Endothelial cell of umbilical vein (primary cell): ENCODE measurements at regions not wholly inside any gene's neighbourhood (a gene's known extent, or its start where the extent isn't known, plus 50 kb on each side); places are given as distances from the start of the nearest gene placed in this dataset.

Experiments used
- BruUV-seq: library from RNA; stranded (reverse); fragments of 400-500 nt; replicated peaks from 2 replicates; lab custom pipeline; 2021; lab: Mats Ljungman, UMichigan
- CTCF ChIA-PET: fragments of 300-600, 350-600 bp; sonication (Branson Sonifier 250); formaldehyde crosslinking; loops from one replicate; lab custom pipeline; 2021; ENCODE audit warnings: antibody characterized with exemption, inconsistent platforms; lab: Charles Lee
- POLR2A ChIA-PET: fragments of 300-600, 350-600 bp; sonication (Branson Sonifier 250); formaldehyde crosslinking; loops from one replicate; lab custom pipeline; 2021; ENCODE audit warnings: antibody characterized with exemption, inconsistent platforms; lab: Charles Lee
- DNase-seq: peaks from one replicate; pipeline ENCODE4 v3.0.0-alpha.2; 2011; ENCODE audit warnings: low read depth, low spot score
- FAIRE-seq: peaks from 2 replicates; lab custom pipeline; 2011; peaks lifted over from hg19 to GRCh38; lab: Jason Lieb, UNC
- H2AFZ ChIP-seq: 2 replicates; pipeline ENCODE4 v1.6.0; 2012; ENCODE audit warnings: low read depth, low read length, control low read depth, inconsistent platforms
- H3K27ac ChIP-seq: 2 replicates; pipeline ENCODE4 v1.5.1; 2011; ENCODE audit warnings: low read depth, mild to moderate bottlenecking, control low read depth, low read length, moderate library complexity; ENCODE audit not compliant: insufficient read depth
- H3K27me3 ChIP-seq, 2 experiments: 2 replicates each; pipeline versions ENCODE4 v1.6.0 to v1.6.1; 2011; ENCODE audit warnings: low read length in 2 of 2, mixed read lengths in 1 of 2; ENCODE audit not compliant: control insufficient read depth in 2 of 2, insufficient read depth in 2 of 2
- H3K36me3 ChIP-seq, 2 experiments: 2 replicates in 1 of 2; 3 replicates in 1 of 2; pipeline ENCODE4 v1.5.1; 2011; ENCODE audit warnings: low read length in 2 of 2, mild to moderate bottlenecking in 1 of 2, moderate library complexity in 1 of 2; ENCODE audit not compliant: control insufficient read depth in 2 of 2, insufficient read depth in 2 of 2; ENCODE audit errors: extremely low read depth in 1 of 2
- H3K4me1 ChIP-seq: 3 replicates; pipeline ENCODE4 v1.5.1; 2011; ENCODE audit warnings: mild to moderate bottlenecking, low read length; ENCODE audit not compliant: control insufficient read depth, insufficient read depth; ENCODE audit errors: extremely low read depth
- H3K4me2 ChIP-seq: 2 replicates; pipeline ENCODE4 v1.6.1; 2011; ENCODE audit warnings: low read length, control low read depth, mixed read lengths; ENCODE audit not compliant: insufficient read depth
- H3K4me3 ChIP-seq, 3 experiments: fragments of 200-600 bp in 1 of 3; sonication (generic), shearing (Covaris generic) in 1 of 3; replicated peaks in 1 of 3; 2 replicates each; pipeline ENCODE4 v1.5.1; 2011 to 2016; ENCODE audit warnings: control low read depth in 3 of 3, low read length in 3 of 3, mild to moderate bottlenecking in 2 of 3, inconsistent platforms in 1 of 3, low read depth in 1 of 3, moderate library complexity in 1 of 3; ENCODE audit not compliant: insufficient read depth in 1 of 3
- H3K79me2 ChIP-seq: 2 replicates; pipeline ENCODE4 v1.6.0; 2012; ENCODE audit warnings: low read length, inconsistent platforms; ENCODE audit not compliant: control insufficient read depth, insufficient read depth
- H3K9ac ChIP-seq: replicated peaks from 2 replicates; pipeline ENCODE3; 2011; ENCODE audit warnings: low read length, control low read depth; ENCODE audit not compliant: insufficient read depth; ENCODE audit errors: extremely low read depth
- H3K9me1 ChIP-seq: replicated peaks from 3 replicates; pipeline ENCODE4 v1.6.0; 2011; ENCODE audit warnings: mild to moderate bottlenecking, low read length; ENCODE audit not compliant: control insufficient read depth, insufficient read depth; ENCODE audit errors: extremely low read depth
- H3K9me3 ChIP-seq: replicated peaks from 2 replicates; pipeline ENCODE4 v1.5.1; 2012; ENCODE audit warnings: low read length, inconsistent platforms; ENCODE audit not compliant: control insufficient read depth, insufficient read depth
- H4K20me1 ChIP-seq: replicated peaks from 2 replicates; pipeline ENCODE3; 2011; ENCODE audit warnings: mild to moderate bottlenecking, low read length; ENCODE audit not compliant: control insufficient read depth, insufficient read depth; ENCODE audit errors: extremely low read depth
- EZH2 ChIP-seq: IDR thresholded peaks from 2 replicates; pipeline ENCODE4 v1.6.1; 2012; ENCODE audit warnings: borderline replicate concordance, low read depth, mild to moderate bottlenecking, moderate library complexity, low read length, inconsistent platforms; ENCODE audit not compliant: severe bottlenecking
- FOS ChIP-seq: IDR thresholded peaks from 2 replicates; pipeline ENCODE4 v1.6.1; 2011; ENCODE audit warnings: mild to moderate bottlenecking, low read length, moderate library complexity, borderline replicate concordance; ENCODE audit not compliant: insufficient read depth
- GATA2 ChIP-seq: IDR thresholded peaks from 2 replicates; pipeline ENCODE4 v1.7.0; 2011; ENCODE audit warnings: low read depth, mild to moderate bottlenecking, moderate library complexity, mixed read lengths, low read length; ENCODE audit not compliant: insufficient read length, insufficient read depth
- JUN ChIP-seq: IDR thresholded peaks from 2 replicates; pipeline ENCODE4 v1.6.1; 2011; ENCODE audit warnings: borderline replicate concordance, low read depth; ENCODE audit not compliant: insufficient read length, insufficient read depth
- MYC ChIP-seq: IDR thresholded peaks from one replicate; pipeline ENCODE4 v1.6.1; 2011; ENCODE audit warnings: mild to moderate bottlenecking, low read depth, low read length
- POLR2A ChIP-seq: IDR thresholded peaks from 2 replicates; pipeline ENCODE4 v1.6.1; 2012; ENCODE audit warnings: low read depth, mild to moderate bottlenecking, control low read depth, low read length
- POLR2AphosphoS5 ChIP-seq: IDR thresholded peaks from 2 replicates; pipeline ENCODE4 v1.6.1; 2012; ENCODE audit warnings: low read depth, mild to moderate bottlenecking, control low read depth, low read length, moderate library complexity; ENCODE audit not compliant: insufficient read depth
- dilution Hi-C: fragments of 300-500 bp; cut with MboI; formaldehyde crosslinking; loops from one replicate; pipeline ENCODE4 v1.15.0; 2019; ENCODE audit warnings: low sequenced_read_pairs; ENCODE audit not compliant: extremely low pct_ligation_motif_present
- intact Hi-C: fragments of 100-400 bp; cut with micrococcal nuclease; formaldehyde crosslinking; loops from one replicate; pipeline ENCODE4 v1.10.0; 2022
- TF ChIP-seq, protein P1 (sequence below): IDR thresholded peaks from 2 replicates; pipeline ENCODE4 v1.6.1; 2011; ENCODE audit not compliant: insufficient read depth, insufficient read length
- TF ChIP-seq, protein P2 (sequence below), 2 donors: IDR thresholded peaks; 1 replicate in 1 of 2; 2 replicates in 1 of 2; pipeline ENCODE4 v1.5.1; 2011; ENCODE audit warnings: low read length in 2 of 2, mild to moderate bottlenecking in 2 of 2, moderate library complexity in 2 of 2, control low read depth in 1 of 2, inconsistent platforms in 1 of 2, low read depth in 1 of 2; ENCODE audit not compliant: insufficient read depth in 1 of 2; ENCODE audit errors: extremely low read depth in 1 of 2

DNA sequence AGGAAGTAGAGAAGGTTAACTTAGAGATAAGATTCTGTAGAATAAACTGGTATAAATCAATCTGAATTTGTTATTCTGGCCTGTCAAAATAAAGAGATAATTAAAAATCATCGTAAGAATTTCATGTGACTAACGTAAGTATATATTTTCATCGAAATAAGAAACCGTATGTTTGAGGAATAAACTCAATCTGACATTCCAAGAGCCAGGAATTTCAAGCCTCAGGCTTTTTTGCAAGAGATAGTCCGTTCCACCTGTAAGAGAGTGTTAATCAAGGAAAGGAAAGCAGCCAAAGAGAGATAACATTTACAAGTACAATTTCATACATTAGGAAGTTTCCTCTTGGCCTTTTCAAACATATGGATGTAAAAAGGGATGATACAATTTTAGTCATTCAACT is 701.5 kb downstream of the CBLN2 start:
- Histone ChIP-seq H3K27me3 (no peaks in the 10 kb centered on the region), H2AFZ (no peak overlapping the region), H3K27ac (no peak overlapping the region), H3K79me2 (no peaks in the 10 kb centered on the region), H3K4me2 (no peak overlapping the region), H3K4me3 (no peak overlapping the region), H3K36me3 (no peaks in the 10 kb centered on the region), H3K4me1 (no peaks in the 10 kb centered on the region), H3K9me1 (no peaks in the 10 kb centered on the region), H3K9ac (no peak overlapping the region), H4K20me1 (no peaks in the 10 kb centered on the region), H3K9me3 (no peaks in the 10 kb centered on the region)
- DNase-seq (no peak), FAIRE-seq (no peak)
- no TSS peak for BruUV-seq
- ChIA-PET CTCF (no interaction called here), POLR2A (interaction anchor here (0.6 kb wide), 1 partner anchor 702 kb away, joined by 3 read pairs; the partner anchor contains the start of gene CBLN2)
- TF ChIP-seq MYC (no peak), FOS (no peak)
- TF ChIP-seq, protein P1, sequence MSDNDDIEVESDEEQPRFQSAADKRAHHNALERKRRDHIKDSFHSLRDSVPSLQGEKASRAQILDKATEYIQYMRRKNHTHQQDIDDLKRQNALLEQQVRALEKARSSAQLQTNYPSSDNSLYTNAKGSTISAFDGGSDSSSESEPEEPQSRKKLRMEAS = no peak
- intact Hi-C loops (no loop called here), dilution Hi-C loops (no loop called here)

DNA sequence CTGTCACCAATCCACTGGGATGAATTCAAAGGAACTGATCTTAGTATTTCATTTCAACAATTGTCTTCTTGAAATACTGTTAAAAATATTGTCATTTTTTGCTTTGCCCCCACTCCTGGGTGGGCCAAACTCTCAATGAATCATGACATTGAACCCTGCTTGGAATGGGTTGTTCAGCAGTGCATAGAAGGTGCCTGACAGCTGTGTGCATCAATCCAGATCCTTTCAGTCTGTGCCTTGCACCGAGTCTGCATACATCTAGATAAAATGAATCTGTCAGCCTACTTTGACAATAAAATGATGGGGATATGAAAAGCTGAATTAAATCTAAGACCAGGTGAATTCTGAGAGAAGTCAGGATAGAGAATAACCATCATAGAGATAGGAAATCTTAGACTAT is 706.6 kb downstream of the CBLN2 start:
- no peaks in the 10 kb centered on the region for H3K9me1 ChIP-seq
- no peaks in the 10 kb centered on the region for H3K79me2 ChIP-seq
- TF ChIP-seq, protein P2, sequence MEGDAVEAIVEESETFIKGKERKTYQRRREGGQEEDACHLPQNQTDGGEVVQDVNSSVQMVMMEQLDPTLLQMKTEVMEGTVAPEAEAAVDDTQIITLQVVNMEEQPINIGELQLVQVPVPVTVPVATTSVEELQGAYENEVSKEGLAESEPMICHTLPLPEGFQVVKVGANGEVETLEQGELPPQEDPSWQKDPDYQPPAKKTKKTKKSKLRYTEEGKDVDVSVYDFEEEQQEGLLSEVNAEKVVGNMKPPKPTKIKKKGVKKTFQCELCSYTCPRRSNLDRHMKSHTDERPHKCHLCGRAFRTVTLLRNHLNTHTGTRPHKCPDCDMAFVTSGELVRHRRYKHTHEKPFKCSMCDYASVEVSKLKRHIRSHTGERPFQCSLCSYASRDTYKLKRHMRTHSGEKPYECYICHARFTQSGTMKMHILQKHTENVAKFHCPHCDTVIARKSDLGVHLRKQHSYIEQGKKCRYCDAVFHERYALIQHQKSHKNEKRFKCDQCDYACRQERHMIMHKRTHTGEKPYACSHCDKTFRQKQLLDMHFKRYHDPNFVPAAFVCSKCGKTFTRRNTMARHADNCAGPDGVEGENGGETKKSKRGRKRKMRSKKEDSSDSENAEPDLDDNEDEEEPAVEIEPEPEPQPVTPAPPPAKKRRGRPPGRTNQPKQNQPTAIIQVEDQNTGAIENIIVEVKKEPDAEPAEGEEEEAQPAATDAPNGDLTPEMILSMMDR (IDR thresholded peaks at IDR 0.05; ENCODE audit: extremely low read depth in 1 of 2, insufficient read depth in 1 of 2, low read depth in 1 of 2, low read length in 2 of 2) = no peak
- TF ChIP-seq GATA2 (no peak), FOS (no peak), MYC (no peak), JUN (no peak), POLR2A (no peak), EZH2 (no peak), POLR2AphosphoS5 (no peak)
- TF ChIP-seq, protein P1 = no peak
- POLR2A ChIA-PET = no interaction called here
- no peaks in the 10 kb centered on the region for H3K9me3 ChIP-seq
- H2AFZ ChIP-seq = no peak overlapping the region
- H3K27ac ChIP-seq = no peak overlapping the region
- CTCF ChIA-PET = no interaction called here
- FAIRE-seq = no peak
- no TSS peak for BruUV-seq
- H3K4me2 ChIP-seq = no peak overlapping the region
- no peak overlapping the region for H3K4me3 ChIP-seq
- intact Hi-C loops = no loop called here
- no peaks in the 10 kb centered on the region for H3K36me3 ChIP-seq
- DNase-seq = no peak
- dilution Hi-C loops = no loop called here
- no peaks in the 10 kb centered on the region for H3K4me1 ChIP-seq
- no peak overlapping the region for H3K9ac ChIP-seq
- H3K27me3 ChIP-seq = no peaks in the 10 kb centered on the region
- no peaks in the 10 kb centered on the region for H4K20me1 ChIP-seq
